Adrenal gland (tissue), 9 donors: ENCODE measurements at regions not wholly inside any gene's neighbourhood (a gene's known extent, or its start where the extent isn't known, plus 50 kb on each side); places are given as distances from the start of the nearest gene placed in this dataset.

Experiments used
- DNase-seq, 7 donors: peaks; one replicate each; pipeline ENCODE4 v3.0.0-alpha.2; 2019 to 2020
- H3K27ac ChIP-seq, 5 donors: fragments of 200-600 bp; sonication (generic) in 4 of 5; 1 replicate in 3 of 5; 2 replicates in 2 of 5; pipeline versions ENCODE4 v1.5.1 to v1.8.0; 2016 to 2020; ENCODE audit warnings: mild to moderate bottlenecking in 1 of 5
- H3K27me3 ChIP-seq: fragments of 200-600 bp; 2 replicates; pipeline ENCODE4 v1.8.0; 2021
- H3K36me3 ChIP-seq, 2 donors: fragments of 200-600 bp; replicated peaks in 1 of 2; 1 replicate in 1 of 2; 2 replicates in 1 of 2; pipeline versions ENCODE4 v1.5.1 to v1.8.0; 2018 to 2022
- H3K4me1 ChIP-seq, 2 donors: fragments of 200-600 bp; replicated peaks in 1 of 2; 1 replicate in 1 of 2; 2 replicates in 1 of 2; pipeline versions ENCODE4 v1.5.1 to v1.8.0; 2018 to 2021
- H3K4me3 ChIP-seq, 4 donors: fragments of 200-600 bp; sonication (generic) in 3 of 4; one replicate each; pipeline ENCODE4 v1.5.1; 2016 to 2018
- H3K9me3 ChIP-seq, 3 donors: fragments of 200-600 bp; sonication (generic) in 1 of 3; replicated peaks in 1 of 3; 1 replicate in 2 of 3; 2 replicates in 1 of 3; pipeline versions ENCODE4 v1.5.1 to v1.8.0; 2016 to 2021
- POLR2A ChIP-seq, 2 donors: fragments of 450-650 bp; IDR thresholded peaks; one replicate each; pipeline ENCODE4 v1.6.1; 2017; ENCODE audit warnings: antibody characterized with exemption in 2 of 2, mild to moderate bottlenecking in 2 of 2, moderate library complexity in 1 of 2
- WGBS, 4 donors: extraction: QIAGEN DNeasy Blood & Tissue Kit in 2 of 4; methylation state at CpG; one replicate each; pipeline versions ENCODE4 v1.1.5 to v1.1.7; 2013 to 2017; 5-methylcytosine and 5-hydroxymethylcytosine counted together
- intact Hi-C, 2 donors: fragments of 100-400 bp; cut with DNase I; formaldehyde crosslinking; loops; one replicate each; pipeline versions ENCODE4 v1.14.1 to v1.15.0; 2022 to 2023
- TF ChIP-seq, protein P1 (sequence below), 6 experiments: fragments of 450-650 bp in 4 of 6; fragments of 200-600 bp in 2 of 6; sonication (generic) in 1 of 6; IDR thresholded peaks; 1 replicate in 5 of 6; 2 replicates in 1 of 6; pipeline versions ENCODE4 v1.5.1 to v1.8.0; 2016 to 2021; ENCODE audit warnings: antibody characterized with exemption in 6 of 6, mild to moderate bottlenecking in 2 of 6, moderate library complexity in 1 of 6
- donor health status: healthy with polysubstance abuse.
- donor health status: Bipolar disorder and iron deficiency.
- donor health status: DM: yes; HTN: yes; CAD: no.
- donor health status: DM: no; HTN: no; CAD: no.
- donor health status: DM: no; HTN: no; CAD: no.

- H3K27me3 ChIP-seq: no peaks in the 10 kb centered on the region
- no peaks in the 10 kb centered on the region for H3K4me1 ChIP-seq
- no peak for TF ChIP-seq POLR2A (IDR thresholded peaks at IDR 0.05)
- TF ChIP-seq, protein P1, sequence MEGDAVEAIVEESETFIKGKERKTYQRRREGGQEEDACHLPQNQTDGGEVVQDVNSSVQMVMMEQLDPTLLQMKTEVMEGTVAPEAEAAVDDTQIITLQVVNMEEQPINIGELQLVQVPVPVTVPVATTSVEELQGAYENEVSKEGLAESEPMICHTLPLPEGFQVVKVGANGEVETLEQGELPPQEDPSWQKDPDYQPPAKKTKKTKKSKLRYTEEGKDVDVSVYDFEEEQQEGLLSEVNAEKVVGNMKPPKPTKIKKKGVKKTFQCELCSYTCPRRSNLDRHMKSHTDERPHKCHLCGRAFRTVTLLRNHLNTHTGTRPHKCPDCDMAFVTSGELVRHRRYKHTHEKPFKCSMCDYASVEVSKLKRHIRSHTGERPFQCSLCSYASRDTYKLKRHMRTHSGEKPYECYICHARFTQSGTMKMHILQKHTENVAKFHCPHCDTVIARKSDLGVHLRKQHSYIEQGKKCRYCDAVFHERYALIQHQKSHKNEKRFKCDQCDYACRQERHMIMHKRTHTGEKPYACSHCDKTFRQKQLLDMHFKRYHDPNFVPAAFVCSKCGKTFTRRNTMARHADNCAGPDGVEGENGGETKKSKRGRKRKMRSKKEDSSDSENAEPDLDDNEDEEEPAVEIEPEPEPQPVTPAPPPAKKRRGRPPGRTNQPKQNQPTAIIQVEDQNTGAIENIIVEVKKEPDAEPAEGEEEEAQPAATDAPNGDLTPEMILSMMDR (IDR thresholded peaks at IDR 0.05): no peak
- no peaks in the 10 kb centered on the region for H3K36me3 ChIP-seq
- intact Hi-C loops: no loop called here
- no peaks in the 10 kb centered on the region for H3K9me3 ChIP-seq
- DNase-seq: no peak
- H3K27ac ChIP-seq: no peak overlapping the region
- 66 to 77% (median 70%) methylated on average over 2 of the region's 2 CpGs for WGBS, 4 donors
- H3K4me3 ChIP-seq: no peak overlapping the region
Observed at GRCh38 chr6:117079951-117080350, 185.4 kb upstream of the VGLL2 start.

- DNase-seq: no peak
- 83 to 94% (median 88%) methylated on average over 3 of the region's 3 CpGs for WGBS, 4 donors
- intact Hi-C loops: no loop called here
Observed at GRCh38 chr6:117089604-117090003, 175.8 kb upstream of the VGLL2 start.

DNA sequence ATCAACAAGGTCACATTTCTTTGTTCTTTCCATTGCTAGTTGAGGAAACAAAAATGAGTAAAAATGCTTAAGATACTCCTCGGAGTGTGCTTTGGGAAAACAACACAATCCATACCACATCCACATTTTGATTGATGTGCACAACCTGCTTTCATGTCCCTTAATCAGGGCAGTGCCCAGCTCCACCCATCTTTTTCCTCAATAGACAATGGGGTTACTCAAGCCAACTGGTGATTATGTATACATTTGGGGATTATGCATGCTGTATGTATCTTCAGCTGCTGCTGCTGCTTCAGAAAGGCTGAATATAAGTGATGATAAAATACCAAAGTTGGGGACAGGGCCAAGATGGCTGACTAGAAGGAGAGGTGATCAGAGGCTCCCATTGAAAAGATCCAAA is 155.2 kb upstream of the VGLL2 start:
- no peak for DNase-seq
- no peak overlapping the region for H3K4me3 ChIP-seq
- H3K27ac ChIP-seq: no peak overlapping the region
- no peaks in the 10 kb centered on the region for H3K9me3 ChIP-seq
- H3K27me3 ChIP-seq: no peaks in the 10 kb centered on the region
- H3K36me3 ChIP-seq: no peaks in the 10 kb centered on the region
- TF ChIP-seq POLR2A (IDR thresholded peaks at IDR 0.05): no peak
- TF ChIP-seq, protein P1 (IDR thresholded peaks at IDR 0.05): no peak
- WGBS, 4 donors: 55 to 82% (median 61%) methylated on average over 1 of the region's 1 CpG
- H3K4me1 ChIP-seq: no peaks in the 10 kb centered on the region
- intact Hi-C loops: no loop called here

More at GRCh38 chr6:117089604-117090003, 175.8 kb upstream of the VGLL2 start:
- H3K9me3 ChIP-seq: no peaks in the 10 kb centered on the region
- no peaks in the 10 kb centered on the region for H3K27me3 ChIP-seq
- H3K36me3 ChIP-seq: no peaks in the 10 kb centered on the region
- no peak for TF ChIP-seq POLR2A (IDR thresholded peaks at IDR 0.05)
- TF ChIP-seq, protein P1 (IDR thresholded peaks at IDR 0.05): no peak
- H3K4me3 ChIP-seq: no peak overlapping the region
- H3K4me1 ChIP-seq: no peaks in the 10 kb centered on the region
- H3K27ac ChIP-seq: no peak overlapping the region

GRCh38 chr6:117110737-117111136 is 154.6 kb upstream of the VGLL2 start:
- no peak for DNase-seq
- WGBS, 4 donors: 68 to 97% (median 89%) methylated on average over 2 to 5 of the region's 5 CpGs
- TF ChIP-seq, protein P1 (IDR thresholded peaks at IDR 0.05): no peak
- no peak for TF ChIP-seq POLR2A (IDR thresholded peaks at IDR 0.05)
- Histone ChIP-seq H3K27ac (no peak overlapping the region), H3K4me1 (no peaks in the 10 kb centered on the region), H3K4me3 (no peak overlapping the region), H3K27me3 (no peaks in the 10 kb centered on the region), H3K36me3 (no peaks in the 10 kb centered on the region), H3K9me3 (no peaks in the 10 kb centered on the region)
- intact Hi-C loops: no loop called here
